MCF 10A (cell line): ENCODE measurements at regions not wholly inside any gene's neighbourhood (a gene's known extent, or its start where the extent isn't known, plus 50 kb on each side); places are given as distances from the start of the nearest gene placed in this dataset.

Source experiments
- BruUV-seq: library from RNA; stranded (reverse); fragments of 400-500 nt; replicated peaks from 2 replicates; lab custom pipeline; 2021; lab: Mats Ljungman, UMichigan
- CTCF ChIA-PET: fragments of 300-600 bp; sonication (Branson Sonifier 250); formaldehyde crosslinking; extraction: SDS; loops from one replicate; lab custom pipeline; 2021; ENCODE audit warnings: antibody characterized with exemption, inconsistent platforms; lab: Yijun Ruan, JAX
- POLR2A ChIA-PET: fragments of 300-600, 350-650 bp; sonication (Branson Sonifier 250); formaldehyde crosslinking; extraction: SDS; loops from one replicate; lab custom pipeline; 2020; ENCODE audit warnings: antibody characterized with exemption, inconsistent platforms; lab: Yijun Ruan, JAX
- DNase-seq: peaks from one replicate; pipeline ENCODE4 v3.0.0-alpha.2; 2018; ENCODE audit not compliant: unreplicated experiment
- H3K27ac Mint-ChIP-seq: one replicate; pipeline ENCODE4 v1.8.0; 2022; ENCODE audit warnings: mild to moderate bottlenecking, low read depth, mixed read lengths; ENCODE audit not compliant: unreplicated experiment
- H3K27me3 Mint-ChIP-seq: one replicate; pipeline ENCODE4 v1.8.0; 2022; ENCODE audit warnings: mixed read lengths; ENCODE audit not compliant: insufficient read depth, unreplicated experiment
- H3K36me3 Mint-ChIP-seq: one replicate; pipeline ENCODE4 v1.8.0; 2022; ENCODE audit warnings: mild to moderate bottlenecking, moderate library complexity, mixed read lengths; ENCODE audit not compliant: insufficient read depth, unreplicated experiment
- H3K4me1 Mint-ChIP-seq: one replicate; pipeline ENCODE4 v1.8.0; 2022; ENCODE audit warnings: mixed read lengths; ENCODE audit not compliant: insufficient read depth, unreplicated experiment
- H3K4me3 Mint-ChIP-seq: one replicate; pipeline ENCODE4 v1.8.0; 2022; ENCODE audit warnings: mild to moderate bottlenecking, moderate library complexity, mixed read lengths; ENCODE audit not compliant: unreplicated experiment
- H3K9me3 Mint-ChIP-seq: one replicate; pipeline ENCODE4 v1.8.0; 2022; ENCODE audit warnings: mixed read lengths; ENCODE audit not compliant: unreplicated experiment
- intact Hi-C: fragments of 100-400 bp; cut with micrococcal nuclease; formaldehyde crosslinking; loops from 2 replicates; pipeline ENCODE4 v1.14.1; 2022
- TF ChIP-seq, protein P1 (sequence below): fragments of 200-600 bp; IDR thresholded peaks from one replicate; pipeline ENCODE4 v1.8.0; 2022; ENCODE audit warnings: antibody characterized with exemption, mild to moderate bottlenecking; ENCODE audit not compliant: unreplicated experiment

GRCh38 chr2:191533693-191534180 lies 144.2 kb upstream of the NABP1 start:
- Mint-ChIP-seq H3K4me3 (no peak overlapping the region), H3K4me1 (no peaks in the 10 kb centered on the region), H3K27me3 (no peaks in the 10 kb centered on the region), H3K27ac (no peak overlapping the region), H3K9me3 (no peaks in the 10 kb centered on the region), H3K36me3 (no peaks in the 10 kb centered on the region)
- no peak for DNase-seq
- CTCF ChIA-PET, result interaction anchor here (0.5 to 1.9 kb wide), 6 partner anchors 8 to 629 kb away, joined by 3 to 5 read pairs (median 4); no protein-coding TSS in a partner anchor
- POLR2A ChIA-PET, result no interaction called here
- no TSS peak for BruUV-seq
- TF ChIP-seq, protein P1, sequence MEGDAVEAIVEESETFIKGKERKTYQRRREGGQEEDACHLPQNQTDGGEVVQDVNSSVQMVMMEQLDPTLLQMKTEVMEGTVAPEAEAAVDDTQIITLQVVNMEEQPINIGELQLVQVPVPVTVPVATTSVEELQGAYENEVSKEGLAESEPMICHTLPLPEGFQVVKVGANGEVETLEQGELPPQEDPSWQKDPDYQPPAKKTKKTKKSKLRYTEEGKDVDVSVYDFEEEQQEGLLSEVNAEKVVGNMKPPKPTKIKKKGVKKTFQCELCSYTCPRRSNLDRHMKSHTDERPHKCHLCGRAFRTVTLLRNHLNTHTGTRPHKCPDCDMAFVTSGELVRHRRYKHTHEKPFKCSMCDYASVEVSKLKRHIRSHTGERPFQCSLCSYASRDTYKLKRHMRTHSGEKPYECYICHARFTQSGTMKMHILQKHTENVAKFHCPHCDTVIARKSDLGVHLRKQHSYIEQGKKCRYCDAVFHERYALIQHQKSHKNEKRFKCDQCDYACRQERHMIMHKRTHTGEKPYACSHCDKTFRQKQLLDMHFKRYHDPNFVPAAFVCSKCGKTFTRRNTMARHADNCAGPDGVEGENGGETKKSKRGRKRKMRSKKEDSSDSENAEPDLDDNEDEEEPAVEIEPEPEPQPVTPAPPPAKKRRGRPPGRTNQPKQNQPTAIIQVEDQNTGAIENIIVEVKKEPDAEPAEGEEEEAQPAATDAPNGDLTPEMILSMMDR, result no peak
- intact Hi-C loops, result no loop called here

DNA sequence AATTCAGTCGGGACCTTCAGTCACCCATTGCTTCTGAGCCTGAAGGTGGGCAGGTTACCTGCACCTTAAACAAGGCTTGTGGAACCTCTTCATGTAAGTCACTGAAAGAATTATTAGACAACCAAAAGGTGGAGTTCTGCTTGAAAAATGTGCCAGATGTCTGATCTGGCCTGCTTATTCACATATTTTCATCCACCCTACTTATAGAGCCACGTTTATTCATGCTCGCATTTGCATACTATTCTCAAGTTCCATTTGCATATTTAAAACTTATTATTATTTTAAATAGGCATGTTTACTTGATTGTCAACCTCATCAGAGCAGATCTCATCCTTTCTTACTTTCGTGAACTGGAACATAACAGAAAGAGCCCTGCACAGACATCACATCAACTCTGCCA lies 140.0 kb upstream of the NABP1 start:
- BruUV-seq, result no TSS peak
- no peaks in the 10 kb centered on the region for H3K9me3 Mint-ChIP-seq
- H3K4me1 Mint-ChIP-seq, result no peaks in the 10 kb centered on the region
- intact Hi-C loops, result no loop called here
- no peak for DNase-seq
- no peaks in the 10 kb centered on the region for H3K36me3 Mint-ChIP-seq
- CTCF ChIA-PET, result interaction anchor here (0.5 to 4.6 kb wide), 8 partner anchors 10 to 1027 kb away, joined by 4 to 34 read pairs (median 8); no protein-coding TSS in a partner anchor
- TF ChIP-seq, protein P1, result no peak
- no peak overlapping the region for H3K4me3 Mint-ChIP-seq
- no peak overlapping the region for H3K27ac Mint-ChIP-seq
- POLR2A ChIA-PET, result interaction anchor here (1.0 kb wide), 1 partner anchor 143 kb away, joined by 3 read pairs; no protein-coding TSS in a partner anchor
- no peaks in the 10 kb centered on the region for H3K27me3 Mint-ChIP-seq

GRCh38 chr2:191538334-191538903 lies 139.5 kb upstream of the NABP1 start:
- CTCF ChIA-PET, result interaction anchor here (0.5 to 4.6 kb wide), 25 partner anchors 9 to 676 kb away, joined by 3 to 34 read pairs (median 4); no protein-coding TSS in a partner anchor
- POLR2A ChIA-PET, result no interaction called here
- Mint-ChIP-seq H3K9me3 (no peaks in the 10 kb centered on the region), H3K27me3 (no peaks in the 10 kb centered on the region), H3K36me3 (no peaks in the 10 kb centered on the region), H3K27ac (no peak overlapping the region), H3K4me1 (no peaks in the 10 kb centered on the region), H3K4me3 (no peak overlapping the region)
- intact Hi-C loops, result no loop called here
- no peak for DNase-seq
- TF ChIP-seq, protein P1, result no peak
- no TSS peak for BruUV-seq

DNA sequence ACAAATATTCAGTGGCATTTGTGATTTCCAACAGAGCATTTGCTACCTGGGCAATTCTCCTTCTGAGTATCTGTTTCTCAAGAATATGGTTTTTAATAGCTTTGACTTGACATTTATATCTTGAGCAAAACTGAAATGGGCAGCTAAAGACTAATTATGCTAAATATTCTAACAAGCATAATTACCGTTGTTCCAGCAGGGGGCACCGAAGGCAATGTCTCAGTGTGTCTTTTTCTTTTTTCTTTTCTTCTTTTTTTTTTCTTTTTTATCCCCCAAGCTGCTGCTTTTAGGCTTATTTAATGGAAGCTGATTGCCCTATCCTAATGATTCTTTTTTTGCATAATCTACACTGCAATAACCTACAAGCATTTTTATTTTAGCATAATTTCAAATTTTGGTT lies 138.9 kb upstream of the NABP1 start:
- TF ChIP-seq, protein P1, result peak; percentile 49
- no peaks in the 10 kb centered on the region for H3K36me3 Mint-ChIP-seq
- no TSS peak for BruUV-seq
- no peak overlapping the region for H3K27ac Mint-ChIP-seq
- H3K9me3 Mint-ChIP-seq, result no peaks in the 10 kb centered on the region
- CTCF ChIA-PET, result interaction anchor here (0.5 to 4.6 kb wide), 44 partner anchors 9 to 933 kb away, joined by 3 to 34 read pairs (median 3); no protein-coding TSS in a partner anchor
- intact Hi-C loops, result no loop called here
- DNase-seq, result peak; percentile 44
- no peak overlapping the region for H3K4me3 Mint-ChIP-seq
- POLR2A ChIA-PET, result no interaction called here
- H3K4me1 Mint-ChIP-seq, result no peaks in the 10 kb centered on the region
- H3K27me3 Mint-ChIP-seq, result no peaks in the 10 kb centered on the region
